Right lobe of liver (tissue), 4 donors: ENCODE measurements at regions not wholly inside any gene's neighbourhood (a gene's known extent, or its start where the extent isn't known, plus 50 kb on each side); places are given as distances from the start of the nearest gene placed in this dataset.

Experiments used
- POLR2A ChIP-seq: fragments of 450-650 bp; IDR thresholded peaks from one replicate; pipeline ENCODE4 v1.6.1; 2017; ENCODE audit warnings: antibody characterized with exemption, mild to moderate bottlenecking
- TF ChIP-seq, protein P1 (sequence below), 4 donors: fragments of 200-600 bp in 3 of 4; fragments of 450-650 bp in 1 of 4; IDR thresholded peaks; one replicate each; pipeline versions ENCODE4 v1.5.1 to v1.8.0; 2016 to 2022; ENCODE audit warnings: antibody characterized with exemption in 4 of 4, mild to moderate bottlenecking in 2 of 4
- donor health status: DM: no; HTN: no; CAD: no.
- donor health status: DM: no; HTN: no; CAD: no.
- donor health status: DM: no; HTN: yes; CAD: no.

GRCh38 chr4:124974152-124974551, 261.6 kb upstream of the ANKRD50 start:
- TF ChIP-seq, protein P1, sequence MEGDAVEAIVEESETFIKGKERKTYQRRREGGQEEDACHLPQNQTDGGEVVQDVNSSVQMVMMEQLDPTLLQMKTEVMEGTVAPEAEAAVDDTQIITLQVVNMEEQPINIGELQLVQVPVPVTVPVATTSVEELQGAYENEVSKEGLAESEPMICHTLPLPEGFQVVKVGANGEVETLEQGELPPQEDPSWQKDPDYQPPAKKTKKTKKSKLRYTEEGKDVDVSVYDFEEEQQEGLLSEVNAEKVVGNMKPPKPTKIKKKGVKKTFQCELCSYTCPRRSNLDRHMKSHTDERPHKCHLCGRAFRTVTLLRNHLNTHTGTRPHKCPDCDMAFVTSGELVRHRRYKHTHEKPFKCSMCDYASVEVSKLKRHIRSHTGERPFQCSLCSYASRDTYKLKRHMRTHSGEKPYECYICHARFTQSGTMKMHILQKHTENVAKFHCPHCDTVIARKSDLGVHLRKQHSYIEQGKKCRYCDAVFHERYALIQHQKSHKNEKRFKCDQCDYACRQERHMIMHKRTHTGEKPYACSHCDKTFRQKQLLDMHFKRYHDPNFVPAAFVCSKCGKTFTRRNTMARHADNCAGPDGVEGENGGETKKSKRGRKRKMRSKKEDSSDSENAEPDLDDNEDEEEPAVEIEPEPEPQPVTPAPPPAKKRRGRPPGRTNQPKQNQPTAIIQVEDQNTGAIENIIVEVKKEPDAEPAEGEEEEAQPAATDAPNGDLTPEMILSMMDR (IDR thresholded peaks at IDR 0.05): no peak
- TF ChIP-seq POLR2A: no peak
